Stimulated activated CD4-positive, alpha-beta T cell treated with anti-CD3 and anti-CD28 coated beads, Interleukin-12 subunit alpha, Interleukin-12 subunit beta, amount 100 ng/mL, for 24 hours (primary cell): ENCODE measurements at regions not wholly inside any gene's neighbourhood (a gene's known extent, or its start where the extent isn't known, plus 50 kb on each side); places are given as distances from the start of the nearest gene placed in this dataset.
"Not testable (repeated sequence)": the region's sequence is repeated elsewhere in the genome, so short reads cannot be mapped to it uniquely, and the experiment has no call there.

ENCODE experiments used
- DNase-seq, 2 experiments: peaks; one replicate each; pipeline ENCODE4 v3.0.0-alpha.2; 2020; ENCODE audit warnings: low read depth in 2 of 2

GRCh38 chr22:34592123-34592740, 473.7 kb upstream of the ISX start:
- no peak for DNase-seq

- no peak for DNase-seq
These were observed 466.4 kb upstream of the ISX start for GRCh38 chr22:34599567-34599966.

GRCh38 chr22:34604312-34604711, 461.6 kb upstream of the ISX start:
- DNase-seq, result no peak

- no peak for DNase-seq
These were observed 457.9 kb upstream of the ISX start for GRCh38 chr22:34608106-34608505.

GRCh38 chr22:34608540-34609115, 457.3 kb upstream of the ISX start:
- no peak for DNase-seq

GRCh38 chr22:34609646-34610045, 456.3 kb upstream of the ISX start:
- no peak for DNase-seq

- no peak for DNase-seq
These were observed 445.8 kb upstream of the ISX start for GRCh38 chr22:34620161-34620560.

GRCh38 chr22:34620832-34621231, 445.1 kb upstream of the ISX start:
- no peak for DNase-seq

- no peak for DNase-seq
These were observed 443.4 kb upstream of the ISX start for GRCh38 chr22:34622602-34623001.

GRCh38 chr22:34623580-34623979, 442.4 kb upstream of the ISX start:
- DNase-seq, result no peak

- not testable (repeated sequence) for DNase-seq
These were observed 440.1 kb upstream of the ISX start for GRCh38 chr22:34625892-34626291.

- no peak for DNase-seq
These were observed 427.8 kb upstream of the ISX start for GRCh38 chr22:34638128-34638527.

GRCh38 chr22:34639911-34640310, 426.0 kb upstream of the ISX start:
- DNase-seq, result no peak

- no peak for DNase-seq
These were observed 420.6 kb upstream of the ISX start for GRCh38 chr22:34645375-34645774.

- DNase-seq, result no peak
These were observed 397.0 kb upstream of the ISX start for GRCh38 chr22:34669001-34669400.

- DNase-seq, result not testable (repeated sequence)
These were observed 382.9 kb upstream of the ISX start for GRCh38 chr22:34683031-34683430.

- not testable (repeated sequence) for DNase-seq
These were observed 381.7 kb upstream of the ISX start for GRCh38 chr22:34684278-34684677.

- no peak for DNase-seq
These were observed 378.8 kb upstream of the ISX start for GRCh38 chr22:34687116-34687515.

- no peak for DNase-seq
These were observed 377.1 kb upstream of the ISX start for GRCh38 chr22:34688825-34689224.

GRCh38 chr22:34696557-34696956, 369.4 kb upstream of the ISX start:
- DNase-seq, result no peak

- DNase-seq, result no peak
These were observed 363.7 kb upstream of the ISX start for GRCh38 chr22:34702279-34702678.

GRCh38 chr22:34709641-34710040, 356.3 kb upstream of the ISX start:
- DNase-seq, result no peak

- DNase-seq, result no peak
These were observed 343.1 kb upstream of the ISX start for GRCh38 chr22:34722901-34723300.

GRCh38 chr22:34736081-34736480, 329.9 kb upstream of the ISX start:
- DNase-seq, result no peak
